Liver (tissue), 8 donors: ENCODE measurements at regions not wholly inside any gene's neighbourhood (a gene's known extent, or its start where the extent isn't known, plus 50 kb on each side); places are given as distances from the start of the nearest gene placed in this dataset.

Experiments used
- DNase-seq: peaks from one replicate; pipeline ENCODE4 v3.0.0-alpha.2; 2017; ENCODE audit warnings: low spot score
- H3K27ac ChIP-seq, 2 donors: one replicate each; pipeline ENCODE4 v1.7.0; 2013; ENCODE audit warnings: inconsistent platforms in 2 of 2, low read length in 2 of 2, control low read depth in 1 of 2, low read depth in 1 of 2, mild to moderate bottlenecking in 1 of 2
- H3K27me3 ChIP-seq, 4 donors: one replicate each; pipeline versions ENCODE4 v1.6.1 to v1.7.0; 2013; ENCODE audit warnings: low read length in 3 of 4, inconsistent platforms in 1 of 4, mild to moderate bottlenecking in 1 of 4, moderate library complexity in 1 of 4; ENCODE audit not compliant: control insufficient read depth in 4 of 4, insufficient read depth in 4 of 4
- H3K36me3 ChIP-seq, 4 donors: one replicate each; pipeline versions ENCODE4 v1.6.1 to v1.7.0; 2013; ENCODE audit warnings: low read length in 3 of 4, mild to moderate bottlenecking in 3 of 4, low read depth in 1 of 4, moderate library complexity in 1 of 4; ENCODE audit not compliant: control insufficient read depth in 4 of 4, insufficient read depth in 3 of 4
- H3K4me1 ChIP-seq, 4 donors: one replicate each; pipeline versions ENCODE4 v1.6.1 to v1.7.0; 2013; ENCODE audit warnings: low read length in 3 of 4, mild to moderate bottlenecking in 3 of 4, moderate library complexity in 1 of 4; ENCODE audit not compliant: control insufficient read depth in 4 of 4, insufficient read depth in 4 of 4
- H3K4me3 ChIP-seq, 3 donors: one replicate each; pipeline versions ENCODE4 v1.6.1 to v1.7.0; 2013; ENCODE audit warnings: low read length in 3 of 3, control low read depth in 1 of 3, low read depth in 1 of 3, mild to moderate bottlenecking in 1 of 3
- H3K9ac ChIP-seq, 2 donors: one replicate each; pipeline ENCODE4 v1.7.0; 2013; ENCODE audit warnings: low read length in 2 of 2, mild to moderate bottlenecking in 2 of 2, moderate library complexity in 2 of 2, control low read depth in 1 of 2, low read depth in 1 of 2
- H3K9me3 ChIP-seq, 4 donors: one replicate each; pipeline versions ENCODE4 v1.6.1 to v1.7.0; 2013; ENCODE audit warnings: low read length in 3 of 4; ENCODE audit not compliant: control insufficient read depth in 4 of 4
- FOXA1 ChIP-seq: IDR thresholded peaks from 2 replicates; pipeline ENCODE4 v1.6.1; 2016; ENCODE audit warnings: antibody characterized with exemption
- GABPA ChIP-seq, 2 donors: IDR thresholded peaks in 1 of 2; conservative IDR thresholded peaks in 1 of 2; 2 replicates each; pipeline ENCODE4 v1.6.1; 2016; ENCODE audit warnings: antibody characterized with exemption in 2 of 2, mild to moderate bottlenecking in 1 of 2, moderate library complexity in 1 of 2
- HNF4A ChIP-seq, 2 donors: conservative IDR thresholded peaks; 2 replicates each; pipeline ENCODE4 v1.6.1; 2016; ENCODE audit warnings: antibody characterized with exemption in 2 of 2, mild to moderate bottlenecking in 2 of 2
- JUND ChIP-seq, 2 donors: IDR thresholded peaks; 2 replicates each; pipeline ENCODE4 v1.6.1; 2016; ENCODE audit warnings: antibody characterized with exemption in 2 of 2
- NR2F2 ChIP-seq: IDR thresholded peaks from 2 replicates; pipeline ENCODE4 v1.6.1; 2016; ENCODE audit warnings: antibody characterized with exemption
- RAD21 ChIP-seq, 2 donors: IDR thresholded peaks; 2 replicates each; pipeline ENCODE4 v1.6.1; 2016; ENCODE audit warnings: antibody characterized with exemption in 2 of 2, mild to moderate bottlenecking in 2 of 2
- RXRA ChIP-seq, 2 donors: IDR thresholded peaks; 2 replicates each; pipeline ENCODE4 v1.6.1; 2017 to 2018; ENCODE audit warnings: antibody characterized with exemption in 2 of 2, mild to moderate bottlenecking in 1 of 2
- SP1 ChIP-seq: IDR thresholded peaks from 2 replicates; pipeline ENCODE4 v1.6.1; 2018; ENCODE audit warnings: antibody characterized with exemption, mild to moderate bottlenecking
- TAF1 ChIP-seq: conservative IDR thresholded peaks from 2 replicates; pipeline ENCODE4 v1.6.1; 2016; ENCODE audit warnings: antibody characterized with exemption, mild to moderate bottlenecking
- YY1 ChIP-seq: IDR thresholded peaks from 2 replicates; pipeline ENCODE4 v1.6.1; 2016; ENCODE audit warnings: antibody characterized with exemption, mild to moderate bottlenecking
- WGBS: extraction: QIAGEN DNeasy Blood & Tissue Kit; methylation state at CpG from one replicate; pipeline ENCODE4 v1.1.7; 2013; 5-methylcytosine and 5-hydroxymethylcytosine counted together
- TF ChIP-seq, protein P1 (sequence below): IDR thresholded peaks from 2 replicates; pipeline ENCODE4 v1.6.1; 2016; ENCODE audit warnings: antibody characterized with exemption
- TF ChIP-seq, protein P2 (sequence below): fragments of 150-350 bp; IDR thresholded peaks from 2 replicates; pipeline ENCODE4 v1.5.1; 2017; ENCODE audit warnings: improper control_type of control experiment, low read depth, low read length; ENCODE audit not compliant: missing input control
- donor health status: healthy.
- donor health status: healthy.
- donor health status: healthy.
- donor health status: healthy.
- donor health status: healthy.

DNA sequence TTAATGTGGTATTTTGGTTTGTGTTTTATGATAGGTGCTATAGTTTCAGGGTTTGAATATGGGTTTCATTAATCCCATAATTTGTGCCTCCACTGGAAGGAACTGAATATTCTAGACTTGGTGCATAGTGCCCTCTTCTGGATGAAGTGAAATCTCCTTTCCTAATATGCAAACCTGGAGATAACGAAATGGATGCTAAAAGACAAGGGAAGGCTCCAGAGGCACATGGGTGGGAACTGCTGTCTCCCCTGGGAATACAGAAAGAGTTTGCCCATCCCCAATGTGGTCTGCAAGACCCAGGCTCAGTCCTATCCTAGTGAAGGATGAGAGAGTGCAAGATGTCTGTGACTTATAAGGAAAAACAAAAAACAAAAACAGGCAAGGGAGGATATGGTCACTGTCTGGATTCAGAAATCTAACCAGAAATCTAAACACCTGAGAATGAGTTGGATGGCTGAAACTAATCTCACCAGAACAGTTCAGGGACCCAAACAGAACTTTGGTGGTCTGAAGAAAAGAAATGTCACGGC lies 142.3 kb upstream of the TMPO start:
- H3K9ac ChIP-seq, result no peak overlapping the region
- peaks cover 0 to 5% (median 0%) of the 10 kb centered on the region in 4 donors for H3K4me1 ChIP-seq
- no peak overlapping the region for H3K27ac ChIP-seq
- no peaks in the 10 kb centered on the region for H3K36me3 ChIP-seq
- H3K9me3 ChIP-seq, result no peaks in the 10 kb centered on the region
- whole genome bisulfite sequencing, result 48% methylated on average over 2 of the region's 2 CpGs
- TF ChIP-seq YY1, result no peak
- TF ChIP-seq HNF4A (conservative IDR thresholded peaks at IDR 0.05), result no peak
- TF ChIP-seq SP1, result no peak
- TF ChIP-seq NR2F2, result no peak
- TF ChIP-seq, protein P1, sequence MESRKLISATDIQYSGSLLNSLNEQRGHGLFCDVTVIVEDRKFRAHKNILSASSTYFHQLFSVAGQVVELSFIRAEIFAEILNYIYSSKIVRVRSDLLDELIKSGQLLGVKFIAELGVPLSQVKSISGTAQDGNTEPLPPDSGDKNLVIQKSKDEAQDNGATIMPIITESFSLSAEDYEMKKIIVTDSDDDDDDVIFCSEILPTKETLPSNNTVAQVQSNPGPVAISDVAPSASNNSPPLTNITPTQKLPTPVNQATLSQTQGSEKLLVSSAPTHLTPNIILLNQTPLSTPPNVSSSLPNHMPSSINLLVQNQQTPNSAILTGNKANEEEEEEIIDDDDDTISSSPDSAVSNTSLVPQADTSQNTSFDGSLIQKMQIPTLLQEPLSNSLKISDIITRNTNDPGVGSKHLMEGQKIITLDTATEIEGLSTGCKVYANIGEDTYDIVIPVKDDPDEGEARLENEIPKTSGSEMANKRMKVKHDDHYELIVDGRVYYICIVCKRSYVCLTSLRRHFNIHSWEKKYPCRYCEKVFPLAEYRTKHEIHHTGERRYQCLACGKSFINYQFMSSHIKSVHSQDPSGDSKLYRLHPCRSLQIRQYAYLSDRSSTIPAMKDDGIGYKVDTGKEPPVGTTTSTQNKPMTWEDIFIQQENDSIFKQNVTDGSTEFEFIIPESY, result no peak
- no peak for TF ChIP-seq JUND (IDR thresholded peaks at IDR 0.05)
- TF ChIP-seq, protein P2, sequence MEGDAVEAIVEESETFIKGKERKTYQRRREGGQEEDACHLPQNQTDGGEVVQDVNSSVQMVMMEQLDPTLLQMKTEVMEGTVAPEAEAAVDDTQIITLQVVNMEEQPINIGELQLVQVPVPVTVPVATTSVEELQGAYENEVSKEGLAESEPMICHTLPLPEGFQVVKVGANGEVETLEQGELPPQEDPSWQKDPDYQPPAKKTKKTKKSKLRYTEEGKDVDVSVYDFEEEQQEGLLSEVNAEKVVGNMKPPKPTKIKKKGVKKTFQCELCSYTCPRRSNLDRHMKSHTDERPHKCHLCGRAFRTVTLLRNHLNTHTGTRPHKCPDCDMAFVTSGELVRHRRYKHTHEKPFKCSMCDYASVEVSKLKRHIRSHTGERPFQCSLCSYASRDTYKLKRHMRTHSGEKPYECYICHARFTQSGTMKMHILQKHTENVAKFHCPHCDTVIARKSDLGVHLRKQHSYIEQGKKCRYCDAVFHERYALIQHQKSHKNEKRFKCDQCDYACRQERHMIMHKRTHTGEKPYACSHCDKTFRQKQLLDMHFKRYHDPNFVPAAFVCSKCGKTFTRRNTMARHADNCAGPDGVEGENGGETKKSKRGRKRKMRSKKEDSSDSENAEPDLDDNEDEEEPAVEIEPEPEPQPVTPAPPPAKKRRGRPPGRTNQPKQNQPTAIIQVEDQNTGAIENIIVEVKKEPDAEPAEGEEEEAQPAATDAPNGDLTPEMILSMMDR, result peak; percentile 37
- no peak for TF ChIP-seq TAF1
- no peak for TF ChIP-seq FOXA1
- peak; percentile 75 to 79 for TF ChIP-seq RAD21 (IDR thresholded peaks at IDR 0.05)
- H3K4me3 ChIP-seq, result no peak overlapping the region
- DNase-seq, result no peak
- H3K27me3 ChIP-seq, result peaks cover 0 to 2% (median 0%) of the 10 kb centered on the region in 4 donors

DNA sequence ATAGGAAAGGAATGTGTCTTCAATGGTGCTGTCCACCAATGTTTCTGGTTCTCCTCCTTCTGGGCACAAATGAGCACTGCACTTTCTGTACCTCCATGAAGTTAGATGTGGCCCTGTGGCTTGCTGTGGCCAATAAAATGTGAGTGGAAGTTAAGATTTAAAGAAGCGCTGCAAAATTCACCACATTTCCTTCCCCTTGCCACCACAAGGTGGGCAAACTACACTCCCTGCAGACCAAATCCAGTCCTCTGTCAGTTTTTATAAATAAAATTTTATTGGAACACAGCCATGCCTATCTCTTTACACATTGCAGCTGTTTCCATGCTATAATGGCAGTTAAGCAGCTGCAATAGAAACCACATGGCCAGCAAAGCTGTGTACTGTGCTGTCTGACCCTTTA lies 141.4 kb upstream of the TMPO start:
- TF ChIP-seq SP1 (no peak), RAD21 (IDR thresholded peaks at IDR 0.05) (no peak)
- no peaks in the 10 kb centered on the region for H3K36me3 ChIP-seq
- H3K27me3 ChIP-seq, result peaks cover 0 to 2% (median 0%) of the 10 kb centered on the region in 4 donors
- H3K4me1 ChIP-seq, result peaks cover 0 to 5% (median 0%) of the 10 kb centered on the region in 4 donors
- no peak for DNase-seq
- WGBS, result 74% methylated on average over 1 of the region's 1 CpG
- no peak overlapping the region for H3K27ac ChIP-seq
- no peak overlapping the region for H3K4me3 ChIP-seq
- no peak overlapping the region for H3K9ac ChIP-seq
- H3K9me3 ChIP-seq, result no peaks in the 10 kb centered on the region

DNA sequence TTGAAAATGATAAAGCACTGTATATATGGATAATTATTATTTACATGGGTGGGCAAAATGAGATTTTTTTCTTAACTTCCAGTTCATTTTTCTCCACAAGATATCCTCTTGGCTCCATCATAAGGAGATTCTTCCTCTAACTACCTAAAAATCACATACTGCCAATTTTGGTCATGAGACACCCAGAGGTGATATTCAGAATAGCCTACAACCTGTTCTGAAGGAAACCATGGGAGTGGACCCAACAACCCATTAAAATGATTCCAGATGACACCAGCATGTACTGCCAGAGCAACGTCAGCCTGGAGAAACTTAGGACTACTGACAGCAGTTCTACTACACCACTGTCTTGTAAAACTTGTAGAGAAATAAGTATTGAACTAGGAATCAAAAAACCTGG lies 136.3 kb upstream of the TMPO start:
- WGBS, result 58% methylated on average over 1 of the region's 1 CpG
- Histone ChIP-seq H3K27ac (no peak overlapping the region), H3K27me3 (peaks cover 0 to 4% (median 0%) of the 10 kb centered on the region in 4 donors), H3K36me3 (no peaks in the 10 kb centered on the region), H3K9ac (no peak overlapping the region), H3K4me3 (no peak overlapping the region), H3K4me1 (no peaks in the 10 kb centered on the region), H3K9me3 (no peaks in the 10 kb centered on the region)
- TF ChIP-seq RXRA (IDR thresholded peaks at IDR 0.05), result no peak
- TF ChIP-seq SP1, result no peak
- no peak for DNase-seq

DNA sequence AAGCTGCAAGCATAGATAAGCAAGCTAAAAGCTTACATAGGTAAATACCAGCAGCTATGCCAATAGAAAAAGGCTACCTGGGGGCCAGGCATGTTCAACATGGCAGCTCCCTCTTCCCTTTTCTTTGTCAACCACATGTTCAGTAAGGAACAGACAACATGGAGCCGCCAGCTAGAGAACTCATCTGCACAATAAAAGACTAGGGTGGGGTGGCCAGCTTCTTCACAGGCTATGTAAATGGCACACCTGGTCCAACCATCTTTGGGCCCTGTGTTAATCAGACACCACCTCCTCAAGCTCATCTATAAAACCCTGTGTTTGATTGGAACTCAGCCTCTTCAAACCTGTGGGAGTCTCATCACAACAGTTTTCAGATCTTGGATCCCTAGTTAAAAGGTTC lies 129.7 kb upstream of the TMPO start:
- H3K27ac ChIP-seq, result no peak overlapping the region
- no peaks in the 10 kb centered on the region for H3K36me3 ChIP-seq
- H3K9ac ChIP-seq, result no peak overlapping the region
- H3K27me3 ChIP-seq, result no peaks in the 10 kb centered on the region
- TF ChIP-seq NR2F2 (no peak), YY1 (no peak), HNF4A (conservative IDR thresholded peaks at IDR 0.05) (no peak), TAF1 (no peak), GABPA (IDR thresholded peaks at IDR 0.05 in 1 of 2, conservative IDR thresholded peaks at IDR 0.05 in 1 of 2) (no peak), RXRA (IDR thresholded peaks at IDR 0.05) (no peak)
- H3K4me3 ChIP-seq, result no peak overlapping the region
- no peaks in the 10 kb centered on the region for H3K4me1 ChIP-seq
- DNase-seq, result no peak
- H3K9me3 ChIP-seq, result no peaks in the 10 kb centered on the region
- 75% methylated on average over 1 of the region's 1 CpG for WGBS
